H9 (cell line): ENCODE measurements at regions not wholly inside any gene's neighbourhood (a gene's known extent, or its start where the extent isn't known, plus 50 kb on each side); places are given as distances from the start of the nearest gene placed in this dataset.

Experiments
- DNase-seq: peaks from one replicate; pipeline ENCODE4 v3.0.0-alpha.2; 2017
- H2AFZ ChIP-seq: one replicate; pipeline ENCODE4 v1.6.1; 2013; ENCODE audit warnings: mild to moderate bottlenecking, low read length, control low read depth, moderate library complexity
- H2AK5ac ChIP-seq: 2 replicates; pipeline ENCODE4 v1.6.1; 2013; ENCODE audit warnings: low read length, control low read depth, mixed read lengths; ENCODE audit not compliant: insufficient read length
- H2BK120ac ChIP-seq: one replicate; pipeline ENCODE4 v1.6.1; 2013; ENCODE audit warnings: low read depth, mild to moderate bottlenecking, low read length, control low read depth, inconsistent platforms; ENCODE audit not compliant: poor library complexity, severe bottlenecking
- H2BK12ac ChIP-seq: 2 replicates; pipeline ENCODE4 v1.6.1; 2013; ENCODE audit warnings: low read length, control low read depth, mixed read lengths, low read depth; ENCODE audit not compliant: insufficient read length
- H2BK15ac ChIP-seq: 2 replicates; pipeline ENCODE4 v1.6.1; 2013; ENCODE audit warnings: low read depth, low read length, control low read depth
- H2BK20ac ChIP-seq: one replicate; pipeline ENCODE4 v1.6.1; 2013; ENCODE audit warnings: low read depth, mild to moderate bottlenecking, low read length, control low read depth, inconsistent platforms; ENCODE audit not compliant: poor library complexity, severe bottlenecking
- H2BK5ac ChIP-seq: 2 replicates; pipeline ENCODE4 v1.6.1; 2013; ENCODE audit warnings: low read length, control low read depth, mixed read lengths; ENCODE audit not compliant: insufficient read length
- H3K14ac ChIP-seq: 2 replicates; pipeline ENCODE4 v1.6.1; 2013; ENCODE audit warnings: low read length, control low read depth; ENCODE audit not compliant: insufficient read depth
- H3K18ac ChIP-seq: 2 replicates; pipeline ENCODE4 v1.6.1; 2013; ENCODE audit warnings: low read depth, mild to moderate bottlenecking, mixed read lengths, low read length, control low read depth; ENCODE audit not compliant: insufficient read length
- H3K23ac ChIP-seq: 2 replicates; pipeline ENCODE4 v1.6.1; 2013; ENCODE audit warnings: low read length, control low read depth, mixed read lengths, low read depth; ENCODE audit not compliant: insufficient read length
- H3K23me2 ChIP-seq: 2 replicates; pipeline ENCODE4 v1.6.1; 2013; ENCODE audit warnings: low read depth, mild to moderate bottlenecking, mixed read lengths, low read length, control low read depth; ENCODE audit not compliant: insufficient read length, poor library complexity, severe bottlenecking
- H3K27ac ChIP-seq: 2 replicates; pipeline ENCODE4 v1.5.1; 2013; ENCODE audit warnings: low read length, control low read depth, mixed read lengths, low read depth; ENCODE audit not compliant: insufficient read length
- H3K27me3 ChIP-seq: 2 replicates; pipeline ENCODE4 v1.6.1; 2013; ENCODE audit warnings: low read length, control low read depth, inconsistent platforms; ENCODE audit not compliant: insufficient read depth
- H3K4ac ChIP-seq: 2 replicates; pipeline ENCODE4 v1.6.1; 2013; ENCODE audit warnings: low read depth, mild to moderate bottlenecking, control low read depth, inconsistent platforms, low read length, moderate library complexity
- H3K4me1 ChIP-seq: 2 replicates; pipeline ENCODE4 v1.6.1; 2013; ENCODE audit warnings: low read length, control low read depth, inconsistent platforms; ENCODE audit not compliant: insufficient read depth
- H3K4me2 ChIP-seq: 2 replicates; pipeline ENCODE4 v1.6.1; 2013; ENCODE audit warnings: low read length, control low read depth, mixed read lengths; ENCODE audit not compliant: insufficient read length, insufficient read depth
- H3K56ac ChIP-seq: 2 replicates; pipeline ENCODE4 v1.6.1; 2013; ENCODE audit warnings: low read depth, mild to moderate bottlenecking, mixed read lengths, low read length, control low read depth; ENCODE audit not compliant: insufficient read length
- H3K79me1 ChIP-seq: 2 replicates; pipeline ENCODE4 v1.6.1; 2013; ENCODE audit warnings: low read depth, mild to moderate bottlenecking, moderate library complexity, low read length, control low read depth, inconsistent platforms; ENCODE audit not compliant: insufficient read depth, poor library complexity, severe bottlenecking
- H3K79me2 ChIP-seq: 2 replicates; pipeline ENCODE4 v1.6.1; 2013; ENCODE audit warnings: low read length, control low read depth, inconsistent platforms; ENCODE audit not compliant: insufficient read depth
- H3K9ac ChIP-seq: 2 replicates; pipeline ENCODE4 v1.6.1; 2013; ENCODE audit warnings: low read length, control low read depth, mixed read lengths; ENCODE audit not compliant: insufficient read length; ENCODE audit errors: extremely low read depth
- H3K9me3 ChIP-seq: one replicate; pipeline ENCODE4 v1.6.1; 2013; ENCODE audit warnings: low read depth, low read length, inconsistent platforms; ENCODE audit not compliant: control insufficient read depth
- H3T11ph ChIP-seq: one replicate; pipeline ENCODE4 v1.6.1; 2013; ENCODE audit warnings: mild to moderate bottlenecking, low read length, control low read depth, inconsistent platforms
- H4K20me1 ChIP-seq: one replicate; pipeline ENCODE4 v1.6.1; 2013; ENCODE audit not compliant: control insufficient read depth, insufficient read length, insufficient read depth
- H4K5ac ChIP-seq: 2 replicates; pipeline ENCODE4 v1.6.1; 2013; ENCODE audit warnings: low read depth, mild to moderate bottlenecking, mixed read lengths, low read length, control low read depth; ENCODE audit not compliant: insufficient read length
- H4K8ac ChIP-seq: replicated peaks from 2 replicates; pipeline ENCODE4 v1.6.1; 2013; ENCODE audit warnings: low read length, control low read depth, mixed read lengths, low read depth; ENCODE audit not compliant: insufficient read length
- H4K91ac ChIP-seq: 2 replicates; pipeline ENCODE4 v1.6.1; 2013; ENCODE audit warnings: low read depth, mild to moderate bottlenecking, moderate library complexity, mixed read lengths, low read length, control low read depth; ENCODE audit not compliant: insufficient read length
- H3K27ac Mint-ChIP-seq, 3 experiments: 2 replicates in 2 of 3; 3 replicates in 1 of 3; pipeline ENCODE4 v1.8.0; 2020 to 2021; ENCODE audit warnings: mixed read lengths in 3 of 3, mild to moderate bottlenecking in 1 of 3, moderate library complexity in 1 of 3
- H3K27me3 Mint-ChIP-seq: 2 replicates; pipeline ENCODE4 v1.8.0; 2021; ENCODE audit warnings: low read depth, mild to moderate bottlenecking, moderate library complexity, mixed read lengths
- H3K36me3 Mint-ChIP-seq, 3 experiments: 2 replicates in 2 of 3; 3 replicates in 1 of 3; pipeline ENCODE4 v1.8.0; 2020 to 2021; ENCODE audit warnings: low read depth in 3 of 3, mixed read lengths in 3 of 3; ENCODE audit not compliant: insufficient read depth in 1 of 3
- H3K4me1 Mint-ChIP-seq, 2 experiments: 2 replicates each; pipeline ENCODE4 v1.8.0; 2020; ENCODE audit warnings: mixed read lengths in 2 of 2
- H3K4me3 Mint-ChIP-seq, 2 experiments: 2 replicates in 1 of 2; 3 replicates in 1 of 2; pipeline ENCODE4 v1.8.0; 2020 to 2021; ENCODE audit warnings: mild to moderate bottlenecking in 2 of 2, mixed read lengths in 2 of 2, moderate library complexity in 1 of 2
- H3K9me3 Mint-ChIP-seq, 2 experiments: 2 replicates in 1 of 2; 3 replicates in 1 of 2; pipeline ENCODE4 v1.8.0; 2020; ENCODE audit warnings: mild to moderate bottlenecking in 2 of 2, mixed read lengths in 2 of 2, moderate library complexity in 1 of 2
- CTCF ChIP-seq: fragments of 200-600 bp; sonication (generic); conservative IDR thresholded peaks from 3 replicates; pipeline ENCODE4 v1.8.0; 2021; ENCODE audit warnings: antibody characterized with exemption, mild to moderate bottlenecking
- WGBS: extraction: QIAGEN DNeasy Blood & Tissue Kit; methylation state at CpG from one replicate; pipeline ENCODE4 v1.1.7; 2013; ENCODE audit warnings: missing lambda C conversion rate, low lambda C conversion rate, mixed read lengths; ENCODE audit not compliant: insufficient read length; ENCODE audit errors: extremely low coverage; 5-methylcytosine and 5-hydroxymethylcytosine counted together

- TF ChIP-seq CTCF = no peak
- Mint-ChIP-seq H3K36me3 (peaks cover 0 to 13% (median 7%) of the 10 kb centered on the region in 3 experiments; a peak in 5 of 7 replicates), H3K27me3 (peaks cover 2% of the 10 kb centered on the region; the same call in 1 of the 2 replicates), H3K27ac (no peak overlapping the region), H3K4me3 (no peak overlapping the region), H3K4me1 (0 out of 4 replicates have a peak, but pooled peaks cover 3 to 4% of the 10 kb centered on the region in 2 experiments), H3K9me3 (peaks cover 18 to 21% of the 10 kb centered on the region in 2 experiments)
- no peak overlapping the region for H2AK5ac ChIP-seq
- H3K9me3 ChIP-seq = no peaks in the 10 kb centered on the region
- no peak overlapping the region for H3K4me2 ChIP-seq
- DNase-seq = no peak
- no peaks in the 10 kb centered on the region for H3K27me3 ChIP-seq
- H3K79me1 ChIP-seq = no peaks in the 10 kb centered on the region
- H3T11ph ChIP-seq = no peak overlapping the region
- no peak overlapping the region for H4K5ac ChIP-seq
- H3K9ac ChIP-seq = no peak overlapping the region
- H3K23ac ChIP-seq = no peak overlapping the region
- H3K4me1 ChIP-seq = no peaks in the 10 kb centered on the region
- H3K27ac ChIP-seq = no peak overlapping the region
- no peak overlapping the region for H3K56ac ChIP-seq
- H4K91ac ChIP-seq = no peak overlapping the region
- H2AFZ ChIP-seq = no peak overlapping the region
- H4K20me1 ChIP-seq = no peaks in the 10 kb centered on the region
- H2BK15ac ChIP-seq = no peak overlapping the region
- H4K8ac ChIP-seq = no peak overlapping the region
- no peak overlapping the region for H2BK5ac ChIP-seq
- no peak overlapping the region for H3K4ac ChIP-seq
- no peaks in the 10 kb centered on the region for H3K79me2 ChIP-seq
- no peak overlapping the region for H2BK20ac ChIP-seq
- H2BK12ac ChIP-seq = no peak overlapping the region
- no peak overlapping the region for H3K18ac ChIP-seq
- H3K23me2 ChIP-seq = no peaks in the 10 kb centered on the region
- no peak overlapping the region for H3K14ac ChIP-seq
- no CpG with 5 or more reads among the region's 1 CpG for WGBS
- no peak overlapping the region for H2BK120ac ChIP-seq
Observed at GRCh38 chr5:175141421-175141820, 302.6 kb downstream of the DRD1 start.
